Nephron (organoid): ENCODE measurements at regions not wholly inside any gene's neighbourhood (a gene's known extent, or its start where the extent isn't known, plus 50 kb on each side); places are given as distances from the start of the nearest gene placed in this dataset.

Experiments
- H3K27ac Mint-ChIP-seq, 3 experiments: 2 replicates each; pipeline ENCODE4 v1.8.0; 2020; ENCODE audit warnings: mixed read lengths in 3 of 3, mild to moderate bottlenecking in 2 of 3, moderate library complexity in 1 of 3
- H3K27me3 Mint-ChIP-seq: 2 replicates; pipeline ENCODE4 v1.8.0; 2021; ENCODE audit warnings: low read depth, mild to moderate bottlenecking, moderate library complexity, mixed read lengths
- H3K36me3 Mint-ChIP-seq: 2 replicates; pipeline ENCODE4 v1.8.0; 2020; ENCODE audit warnings: low read depth, mixed read lengths
- H3K4me1 Mint-ChIP-seq: 2 replicates; pipeline ENCODE4 v1.8.0; 2020; ENCODE audit warnings: mixed read lengths
- H3K4me3 Mint-ChIP-seq, 3 experiments: 2 replicates each; pipeline ENCODE4 v1.8.0; 2020; ENCODE audit warnings: mild to moderate bottlenecking in 3 of 3, mixed read lengths in 3 of 3, moderate library complexity in 2 of 3
- H3K9me3 Mint-ChIP-seq: 2 replicates; pipeline ENCODE4 v1.8.0; 2020; ENCODE audit warnings: mixed read lengths
- CTCF ChIP-seq, 3 experiments: fragments of 200-600 bp; sonication (generic); IDR thresholded peaks; one replicate each; pipeline ENCODE4 v1.5.0; 2021; ENCODE audit warnings: antibody characterized with exemption in 3 of 3; ENCODE audit not compliant: unreplicated experiment in 3 of 3

DNA sequence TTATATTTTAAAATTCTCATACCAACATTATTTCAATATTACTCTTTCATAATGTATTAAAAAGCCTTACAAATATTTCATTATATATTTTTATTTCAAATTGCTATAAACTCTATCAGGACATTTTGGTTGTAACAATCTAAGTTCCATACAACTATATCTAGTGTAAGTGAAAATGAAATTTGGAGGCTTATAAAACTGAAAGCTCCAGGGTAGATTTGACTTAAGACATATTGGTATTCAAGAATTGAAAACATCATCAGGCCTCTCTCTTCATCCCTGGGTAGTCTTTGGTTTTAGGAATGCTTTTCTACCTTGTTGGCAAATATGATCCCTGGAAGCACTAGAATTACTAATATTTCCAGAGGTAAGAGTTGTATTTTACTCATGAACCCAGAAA, 342.6 kb downstream of the DTHD1 start:
- H3K36me3 Mint-ChIP-seq: no peaks in the 10 kb centered on the region
- no peaks in the 10 kb centered on the region for H3K4me1 Mint-ChIP-seq
- H3K4me3 Mint-ChIP-seq: no peak overlapping the region
- TF ChIP-seq CTCF (IDR thresholded peaks at IDR 0.05; ENCODE audit: unreplicated experiment in 3 of 3): no peak
- H3K27ac Mint-ChIP-seq: no peak overlapping the region
- H3K27me3 Mint-ChIP-seq: no peaks in the 10 kb centered on the region
- H3K9me3 Mint-ChIP-seq: no peaks in the 10 kb centered on the region

- Mint-ChIP-seq H3K4me1 (no peaks in the 10 kb centered on the region), H3K9me3 (no peaks in the 10 kb centered on the region), H3K4me3 (no peak overlapping the region), H3K27me3 (no peaks in the 10 kb centered on the region), H3K36me3 (no peaks in the 10 kb centered on the region), H3K27ac (no peak overlapping the region)
- TF ChIP-seq CTCF (IDR thresholded peaks at IDR 0.05; ENCODE audit: unreplicated experiment in 3 of 3): no peak
Observed at GRCh38 chr4:36638273-36638811, 356.9 kb downstream of the DTHD1 start.

GRCh38 chr4:36640876-36641275, 359.5 kb downstream of the DTHD1 start:
- no peaks in the 10 kb centered on the region for H3K27me3 Mint-ChIP-seq
- no peaks in the 10 kb centered on the region for H3K4me1 Mint-ChIP-seq
- H3K27ac Mint-ChIP-seq: no peak overlapping the region
- no peak for TF ChIP-seq CTCF (IDR thresholded peaks at IDR 0.05; ENCODE audit: unreplicated experiment in 3 of 3)
- no peak overlapping the region for H3K4me3 Mint-ChIP-seq
- no peaks in the 10 kb centered on the region for H3K9me3 Mint-ChIP-seq
- no peaks in the 10 kb centered on the region for H3K36me3 Mint-ChIP-seq

DNA sequence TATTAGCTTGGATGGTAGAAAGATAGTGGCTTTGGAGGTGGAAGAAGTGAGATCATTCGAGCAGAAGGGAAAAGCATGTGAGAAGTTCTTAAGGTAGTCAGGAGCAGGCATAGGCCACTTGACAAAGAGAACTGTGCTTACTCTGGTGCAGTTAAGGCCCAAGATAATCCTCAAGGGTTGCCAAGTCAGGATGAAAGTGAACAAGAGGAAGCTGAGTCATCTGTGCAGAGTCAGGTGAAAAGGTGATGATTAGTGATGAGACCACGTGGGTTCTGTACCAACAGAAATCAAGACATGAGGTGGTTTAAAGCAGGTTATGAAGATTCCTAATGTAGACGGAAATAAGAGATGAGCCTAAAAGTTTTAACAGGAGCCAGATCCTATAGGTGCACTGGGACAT, 369.8 kb downstream of the DTHD1 start:
- H3K4me1 Mint-ChIP-seq: no peaks in the 10 kb centered on the region
- H3K27ac Mint-ChIP-seq: no peak overlapping the region
- no peaks in the 10 kb centered on the region for H3K9me3 Mint-ChIP-seq
- H3K27me3 Mint-ChIP-seq: no peaks in the 10 kb centered on the region
- no peaks in the 10 kb centered on the region for H3K36me3 Mint-ChIP-seq
- TF ChIP-seq CTCF (IDR thresholded peaks at IDR 0.05; ENCODE audit: unreplicated experiment in 3 of 3): no peak
- no peak overlapping the region for H3K4me3 Mint-ChIP-seq

GRCh38 chr4:36652857-36653256, 371.4 kb downstream of the DTHD1 start:
- Mint-ChIP-seq H3K9me3 (no peaks in the 10 kb centered on the region), H3K27me3 (no peaks in the 10 kb centered on the region), H3K27ac (no peak overlapping the region), H3K36me3 (no peaks in the 10 kb centered on the region), H3K4me1 (no peaks in the 10 kb centered on the region), H3K4me3 (no peak overlapping the region)
- TF ChIP-seq CTCF (IDR thresholded peaks at IDR 0.05; ENCODE audit: unreplicated experiment in 3 of 3): no peak

GRCh38 chr4:36665985-36666527, 384.6 kb downstream of the DTHD1 start:
- Mint-ChIP-seq H3K9me3 (no peaks in the 10 kb centered on the region), H3K27me3 (peaks cover 8% of the 10 kb centered on the region), H3K4me1 (no peaks in the 10 kb centered on the region), H3K36me3 (no peaks in the 10 kb centered on the region), H3K27ac (no peak overlapping the region), H3K4me3 (no peak overlapping the region)
- no peak for TF ChIP-seq CTCF (IDR thresholded peaks at IDR 0.05; ENCODE audit: unreplicated experiment in 3 of 3)
